ENCODE measurements at regions not wholly inside any gene's neighbourhood (a gene's known extent, or its start where the extent isn't known, plus 50 kb on each side); places are given as distances from the start of the nearest gene placed in this dataset.

DNA sequence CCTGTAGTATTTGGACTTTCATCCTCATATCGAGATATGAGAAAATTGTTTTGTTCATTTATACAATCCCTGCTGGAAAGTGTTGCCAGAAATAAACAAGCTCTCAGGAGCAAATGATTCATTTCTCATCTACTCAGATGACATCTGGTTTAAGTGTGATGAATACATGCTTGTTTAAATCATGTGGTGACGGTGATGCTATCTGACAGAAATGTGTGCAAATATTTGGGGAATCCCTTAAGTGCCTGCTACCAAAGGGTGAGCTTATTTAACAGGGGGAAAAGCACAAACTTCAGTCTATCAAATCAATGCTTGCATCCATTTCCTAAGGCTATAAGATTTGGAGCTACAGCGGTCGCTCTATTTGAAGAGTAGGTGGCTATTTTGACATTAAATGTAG lies 368.3 kb upstream of the SASH1 start:
- no peak overlapping the region for H3K4me2 ChIP-seq (ENCODE audit: low read length)
- no peak overlapping the region for H3K4me3 ChIP-seq (replicated peaks in 1 of 2; ENCODE audit: low read depth in 1 of 2, low read length in 2 of 2)
- ChIA-PET RAD21 (ENCODE audit: low non-redundant PET in 1 of 2, low total read pairs in 2 of 2, uncharacterized antibody in 2 of 2, unreplicated experiment in 2 of 2) (no interaction called here), CTCF (no interaction called here), POLR2A (no interaction called here)
- H2AFZ ChIP-seq (ENCODE audit: low read depth, low read length, poor library complexity, severe bottlenecking) = no peak overlapping the region
- no peaks in the 10 kb centered on the region for H3K36me3 ChIP-seq (ENCODE audit: control insufficient read depth in 1 of 2, insufficient read depth in 2 of 2, low read length in 2 of 2)
- H3K27me3 ChIP-seq (ENCODE audit: insufficient read depth, low read length) = no peaks in the 10 kb centered on the region
- TF ChIP-seq, protein P1, sequence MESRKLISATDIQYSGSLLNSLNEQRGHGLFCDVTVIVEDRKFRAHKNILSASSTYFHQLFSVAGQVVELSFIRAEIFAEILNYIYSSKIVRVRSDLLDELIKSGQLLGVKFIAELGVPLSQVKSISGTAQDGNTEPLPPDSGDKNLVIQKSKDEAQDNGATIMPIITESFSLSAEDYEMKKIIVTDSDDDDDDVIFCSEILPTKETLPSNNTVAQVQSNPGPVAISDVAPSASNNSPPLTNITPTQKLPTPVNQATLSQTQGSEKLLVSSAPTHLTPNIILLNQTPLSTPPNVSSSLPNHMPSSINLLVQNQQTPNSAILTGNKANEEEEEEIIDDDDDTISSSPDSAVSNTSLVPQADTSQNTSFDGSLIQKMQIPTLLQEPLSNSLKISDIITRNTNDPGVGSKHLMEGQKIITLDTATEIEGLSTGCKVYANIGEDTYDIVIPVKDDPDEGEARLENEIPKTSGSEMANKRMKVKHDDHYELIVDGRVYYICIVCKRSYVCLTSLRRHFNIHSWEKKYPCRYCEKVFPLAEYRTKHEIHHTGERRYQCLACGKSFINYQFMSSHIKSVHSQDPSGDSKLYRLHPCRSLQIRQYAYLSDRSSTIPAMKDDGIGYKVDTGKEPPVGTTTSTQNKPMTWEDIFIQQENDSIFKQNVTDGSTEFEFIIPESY (IDR thresholded peaks at IDR 0.05; ENCODE audit: extremely low read depth, insufficient replicate concordance, low read length) = no peak
- TF ChIP-seq, protein P2, sequence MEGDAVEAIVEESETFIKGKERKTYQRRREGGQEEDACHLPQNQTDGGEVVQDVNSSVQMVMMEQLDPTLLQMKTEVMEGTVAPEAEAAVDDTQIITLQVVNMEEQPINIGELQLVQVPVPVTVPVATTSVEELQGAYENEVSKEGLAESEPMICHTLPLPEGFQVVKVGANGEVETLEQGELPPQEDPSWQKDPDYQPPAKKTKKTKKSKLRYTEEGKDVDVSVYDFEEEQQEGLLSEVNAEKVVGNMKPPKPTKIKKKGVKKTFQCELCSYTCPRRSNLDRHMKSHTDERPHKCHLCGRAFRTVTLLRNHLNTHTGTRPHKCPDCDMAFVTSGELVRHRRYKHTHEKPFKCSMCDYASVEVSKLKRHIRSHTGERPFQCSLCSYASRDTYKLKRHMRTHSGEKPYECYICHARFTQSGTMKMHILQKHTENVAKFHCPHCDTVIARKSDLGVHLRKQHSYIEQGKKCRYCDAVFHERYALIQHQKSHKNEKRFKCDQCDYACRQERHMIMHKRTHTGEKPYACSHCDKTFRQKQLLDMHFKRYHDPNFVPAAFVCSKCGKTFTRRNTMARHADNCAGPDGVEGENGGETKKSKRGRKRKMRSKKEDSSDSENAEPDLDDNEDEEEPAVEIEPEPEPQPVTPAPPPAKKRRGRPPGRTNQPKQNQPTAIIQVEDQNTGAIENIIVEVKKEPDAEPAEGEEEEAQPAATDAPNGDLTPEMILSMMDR (IDR thresholded peaks at IDR 0.05 in 2 of 3, conservative IDR thresholded peaks at IDR 0.05 in 1 of 3; ENCODE audit: borderline replicate concordance in 1 of 3, insufficient read depth in 1 of 3, low read depth in 2 of 3, low read length in 2 of 3) = no peak
- TF ChIP-seq ZNF274 (IDR thresholded peaks at IDR 0.05; ENCODE audit: low read depth, low read length) (no peak), EGR1 (IDR thresholded peaks at IDR 0.05; ENCODE audit: low read depth) (no peak), EZH2 (IDR thresholded peaks at IDR 0.05) (no peak), POLR2AphosphoS5 (IDR thresholded peaks at IDR 0.05; ENCODE audit: low read depth, low read length) (no peak), RAD21 (IDR thresholded peaks at IDR 0.05; ENCODE audit: low read depth) (no peak), TCF7L2 (IDR thresholded peaks at IDR 0.05; ENCODE audit: borderline replicate concordance, extremely low read depth, insufficient read depth, insufficient read length) (no peak), CEBPB (IDR thresholded peaks at IDR 0.05; ENCODE audit: low read depth) (no peak), SRF (IDR thresholded peaks at IDR 0.05; ENCODE audit: low read depth) (no peak), YY1 (IDR thresholded peaks at IDR 0.05; ENCODE audit: extremely low read depth, insufficient replicate concordance, low read depth, low read length) (no peak), SP1 (IDR thresholded peaks at IDR 0.05; ENCODE audit: low read depth) (no peak), JUND (IDR thresholded peaks at IDR 0.05) (no peak), MAX (IDR thresholded peaks at IDR 0.05) (no peak), ZFX (IDR thresholded peaks at IDR 0.05) (no peak), EZH2phosphoT487 (IDR thresholded peaks at IDR 0.05; ENCODE audit: borderline replicate concordance) (no peak), FOSL1 (IDR thresholded peaks at IDR 0.05; ENCODE audit: low read depth) (no peak), SIN3A (IDR thresholded peaks at IDR 0.05; ENCODE audit: low read depth) (no peak)
- TF ChIP-seq, protein P3, sequence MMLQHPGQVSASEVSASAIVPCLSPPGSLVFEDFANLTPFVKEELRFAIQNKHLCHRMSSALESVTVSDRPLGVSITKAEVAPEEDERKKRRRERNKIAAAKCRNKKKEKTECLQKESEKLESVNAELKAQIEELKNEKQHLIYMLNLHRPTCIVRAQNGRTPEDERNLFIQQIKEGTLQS (IDR thresholded peaks at IDR 0.05) = no peak
- no peaks in the 10 kb centered on the region for H3K9me2 ChIP-seq (ENCODE audit: insufficient read depth)
- H3K27ac ChIP-seq (ENCODE audit: low read depth, low read length) = no peak overlapping the region
- no peaks in the 10 kb centered on the region for H3K9me3 ChIP-seq (ENCODE audit: control insufficient read depth in 1 of 2, insufficient read depth in 1 of 2, low read depth in 1 of 2, low read length in 2 of 2)
- H4K20me1 ChIP-seq (ENCODE audit: insufficient read depth) = no peaks in the 10 kb centered on the region
- no peak overlapping the region for H3K9ac ChIP-seq (ENCODE audit: low read length)
- DNase-seq (ENCODE audit: low read depth, low spot score) (no peak), ATAC-seq (no peak)
- H3K4me1 ChIP-seq (ENCODE audit: control insufficient read depth in 1 of 2, insufficient read depth in 2 of 2, low read length in 2 of 2) = no peaks in the 10 kb centered on the region
- intact Hi-C loops (cut with micrococcal nuclease) = no loop called here
- BruUV-seq (replicated peaks) = no TSS peak
- no peaks in the 10 kb centered on the region for H3K79me2 ChIP-seq (ENCODE audit: insufficient read depth, low read length)
